Suprapubic skin (tissue), 4 donors: ENCODE measurements at regions not wholly inside any gene's neighbourhood (a gene's known extent, or its start where the extent isn't known, plus 50 kb on each side); places are given as distances from the start of the nearest gene placed in this dataset.

Experiments used
- CTCF ChIP-seq, 2 donors: fragments of 200-600 bp in 1 of 2; fragments of 450-650 bp in 1 of 2; sonication (generic) in 1 of 2; IDR thresholded peaks; one replicate each; pipeline ENCODE4 v1.5.1; 2016 to 2019; ENCODE audit warnings: antibody characterized with exemption in 2 of 2, mild to moderate bottlenecking in 1 of 2, moderate library complexity in 1 of 2
- EP300 ChIP-seq: sonication (generic); formaldehyde crosslinking; IDR thresholded peaks from one replicate; pipeline ENCODE4 v1.6.1; 2017; ENCODE audit warnings: antibody characterized with exemption
- POLR2A ChIP-seq, 2 donors: fragments of 450-650 bp; IDR thresholded peaks; one replicate each; pipeline ENCODE4 v1.6.1; 2017; ENCODE audit warnings: antibody characterized with exemption in 2 of 2, mild to moderate bottlenecking in 2 of 2, moderate library complexity in 2 of 2
- POLR2AphosphoS5 ChIP-seq, 3 donors: sonication (generic); formaldehyde crosslinking; IDR thresholded peaks; one replicate each; pipeline ENCODE4 v1.6.1; 2017; ENCODE audit warnings: antibody characterized with exemption in 3 of 3

- TF ChIP-seq POLR2A (IDR thresholded peaks at IDR 0.05): no peak
- no peak for TF ChIP-seq CTCF (IDR thresholded peaks at IDR 0.05)
- no peak for TF ChIP-seq POLR2AphosphoS5 (IDR thresholded peaks at IDR 0.05)
- no peak for TF ChIP-seq EP300
These were observed 520.8 kb upstream of the HS3ST5 start for GRCh38 chr6:114863610-114864009.
